ENCODE measurements at regions not wholly inside any gene's neighbourhood (a gene's known extent, or its start where the extent isn't known, plus 50 kb on each side); places are given as distances from the start of the nearest gene placed in this dataset.

GRCh38 chr10:3941676-3942075 lies 156.7 kb upstream of the KLF6 start:
- Histone ChIP-seq H2AFZ (ENCODE audit: low read depth, low read length) (no peak overlapping the region), H3K4me3 (replicated peaks in 1 of 3; ENCODE audit: insufficient read depth in 1 of 3, low read depth in 1 of 3, low read length in 3 of 3) (no peak overlapping the region), H3K9ac (replicated peaks; ENCODE audit: extremely low read depth, insufficient read depth, low read length) (no peak overlapping the region), H3K4me2 (ENCODE audit: insufficient read depth, low read length) (no peak overlapping the region), H3K9me3 (replicated peaks; ENCODE audit: control insufficient read depth, insufficient read depth, low read length) (no peaks in the 10 kb centered on the region), H3K36me3 (ENCODE audit: control insufficient read depth in 2 of 2, extremely low read depth in 1 of 2, insufficient read depth in 2 of 2, low read length in 2 of 2) (no peaks in the 10 kb centered on the region), H3K27ac (ENCODE audit: insufficient read depth, low read depth, low read length) (no peak overlapping the region), H4K20me1 (replicated peaks; ENCODE audit: control insufficient read depth, extremely low read depth, insufficient read depth, low read length) (no peaks in the 10 kb centered on the region), H3K79me2 (ENCODE audit: control insufficient read depth, insufficient read depth, low read length) (no peaks in the 10 kb centered on the region), H3K4me1 (ENCODE audit: control insufficient read depth, extremely low read depth, insufficient read depth, low read length) (peaks cover 9% of the 10 kb centered on the region), H3K9me1 (replicated peaks; ENCODE audit: control insufficient read depth, extremely low read depth, insufficient read depth, low read length) (no peaks in the 10 kb centered on the region), H3K27me3 (ENCODE audit: control insufficient read depth in 2 of 2, insufficient read depth in 2 of 2, low read length in 2 of 2) (no peaks in the 10 kb centered on the region)
- no TSS peak for BruUV-seq (replicated peaks)
- intact Hi-C loops (cut with micrococcal nuclease) (no loop called here), dilution Hi-C loops (cut with MboI; ENCODE audit: extremely low pct_ligation_motif_present, low sequenced_read_pairs) (no loop called here)
- FAIRE-seq: no peak
- TF ChIP-seq MYC (IDR thresholded peaks at IDR 0.05; ENCODE audit: low read depth, low read length): no peak
- no peak for TF ChIP-seq FOS (IDR thresholded peaks at IDR 0.05; ENCODE audit: borderline replicate concordance, insufficient read depth, low read length)
- no peak for TF ChIP-seq POLR2AphosphoS5 (IDR thresholded peaks at IDR 0.05; ENCODE audit: insufficient read depth, low read depth, low read length)
- TF ChIP-seq CTCF (IDR thresholded peaks at IDR 0.05; ENCODE audit: extremely low read depth in 1 of 2, insufficient read depth in 1 of 2, low read depth in 1 of 2, low read length in 2 of 2): no peak
- no peak for TF ChIP-seq MAX (IDR thresholded peaks at IDR 0.05; ENCODE audit: insufficient read depth, insufficient read length)
- TF ChIP-seq EZH2 (IDR thresholded peaks at IDR 0.05; ENCODE audit: borderline replicate concordance, low read depth, low read length, severe bottlenecking): no peak
- no peak for TF ChIP-seq GATA2 (IDR thresholded peaks at IDR 0.05; ENCODE audit: insufficient read depth, insufficient read length, low read depth, low read length)
- DNase-seq (ENCODE audit: low read depth, low spot score): no peak
- ChIA-PET CTCF (no interaction called here), POLR2A (interaction anchor here (0.6 kb wide), 1 partner anchor 90 kb away, joined by 3 read pairs; no protein-coding TSS in a partner anchor)
